ENCODE measurements at regions not wholly inside any gene's neighbourhood (a gene's known extent, or its start where the extent isn't known, plus 50 kb on each side); places are given as distances from the start of the nearest gene placed in this dataset.

DNA sequence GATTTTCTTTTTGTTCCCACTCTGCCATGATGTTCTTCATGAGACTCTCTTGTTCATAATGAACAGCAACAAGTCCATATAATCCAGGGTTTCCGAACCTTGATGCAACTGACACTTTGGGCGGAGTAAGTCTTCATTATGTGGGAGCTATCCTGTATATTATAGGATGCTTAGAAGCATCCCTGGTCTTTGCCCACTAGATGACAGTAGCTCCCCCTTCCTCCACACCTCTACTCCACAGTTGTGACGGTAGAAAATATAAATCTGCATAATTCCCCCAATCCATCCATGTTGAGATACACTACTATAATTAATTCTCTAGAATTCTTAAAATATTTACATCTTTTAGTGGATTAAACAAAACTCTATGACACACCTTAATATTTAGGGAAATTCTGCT is 482.2 kb upstream of the CELF4 start:
- DNase-seq = no peak

DNA sequence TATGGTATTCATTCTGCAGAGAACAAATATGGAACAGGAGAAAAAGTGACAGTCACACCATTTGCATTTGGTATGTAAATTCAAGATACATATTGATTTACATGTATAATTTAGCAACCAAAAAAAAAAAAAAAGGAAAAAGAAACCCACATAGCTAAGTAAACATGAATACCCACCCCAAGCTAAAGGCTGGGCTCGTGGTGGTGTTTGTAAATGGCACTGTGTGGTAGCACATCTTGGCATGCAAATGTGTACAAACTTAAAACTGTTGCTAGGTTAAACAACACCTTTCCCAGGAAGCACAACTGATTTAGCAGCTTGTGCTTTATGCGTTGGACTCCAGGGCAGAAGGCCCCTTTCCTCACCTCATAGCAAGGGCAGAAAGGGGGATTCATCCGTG is 481.1 kb upstream of the CELF4 start:
- no peak for DNase-seq

DNA sequence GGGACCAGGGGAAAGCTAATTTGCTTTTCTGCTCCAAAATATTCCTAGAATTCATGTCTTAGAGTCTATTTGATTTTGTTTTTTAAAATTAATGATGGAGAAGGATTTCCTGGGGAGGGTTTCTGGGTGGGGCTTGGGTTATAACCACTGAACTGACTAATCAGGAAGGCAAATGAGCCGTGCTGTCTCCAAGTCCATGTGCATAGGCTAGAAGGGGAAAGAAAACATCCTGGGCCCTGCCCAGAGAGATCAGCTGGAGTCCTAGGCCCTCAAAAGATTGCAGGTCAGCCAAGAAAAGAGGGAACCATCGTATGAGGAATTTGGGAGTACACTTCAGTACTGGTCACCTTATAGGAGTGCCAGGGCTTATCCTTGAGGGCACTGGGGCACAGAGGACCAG is 480.2 kb upstream of the CELF4 start:
- DNase-seq = no peak

DNA sequence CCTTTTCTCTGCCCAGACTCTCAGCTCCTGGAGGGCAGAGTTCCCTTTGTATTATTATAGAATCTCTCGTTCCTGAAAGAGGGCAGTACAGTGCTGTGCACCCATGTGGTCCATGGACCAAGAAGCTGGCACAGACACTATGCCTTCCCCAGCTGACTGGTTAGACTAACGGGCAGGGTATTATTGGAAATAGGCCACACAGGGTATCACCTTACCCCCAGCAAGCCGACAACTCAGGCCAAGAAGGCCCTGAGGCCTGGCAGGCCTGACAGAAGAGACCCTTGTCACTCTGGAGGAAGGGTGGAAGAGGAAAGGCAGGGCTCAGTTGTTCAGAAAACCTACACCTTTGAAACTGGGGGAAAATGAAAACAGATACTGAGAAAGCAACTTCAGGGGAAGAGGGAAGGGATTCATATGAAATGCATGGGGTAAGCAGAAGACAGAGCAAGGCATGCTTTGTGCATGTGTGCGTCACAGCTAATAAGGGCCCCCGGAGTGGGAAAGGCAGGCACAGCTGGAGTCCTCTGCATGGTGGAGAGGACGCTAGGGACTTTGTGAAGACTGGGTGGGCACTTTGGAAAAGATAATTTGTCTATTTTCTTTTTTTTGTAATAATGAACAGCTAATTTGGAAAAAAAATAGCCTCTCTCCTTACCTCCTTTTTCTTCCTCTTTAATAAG is 476.8 kb upstream of the CELF4 start:
- no peak for DNase-seq

DNA sequence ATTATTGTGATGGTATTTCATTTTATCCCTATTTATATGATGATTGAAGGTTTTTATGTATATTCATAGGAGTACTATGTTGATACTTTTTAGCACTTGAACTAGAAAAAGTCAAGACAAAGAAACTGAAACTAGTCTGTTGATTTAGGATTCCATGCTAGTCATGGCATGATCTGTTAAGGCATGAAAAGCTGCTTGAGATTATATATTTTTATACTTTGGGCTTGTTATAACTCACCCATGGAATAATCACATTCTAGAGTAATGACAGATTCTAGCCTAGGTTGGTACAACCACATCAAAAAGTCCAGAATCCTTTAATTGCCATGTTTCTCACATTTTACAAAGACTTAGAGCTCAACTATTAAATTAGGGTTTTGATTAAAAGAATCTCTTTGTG is 472.6 kb upstream of the CELF4 start:
- DNase-seq = no peak

DNA sequence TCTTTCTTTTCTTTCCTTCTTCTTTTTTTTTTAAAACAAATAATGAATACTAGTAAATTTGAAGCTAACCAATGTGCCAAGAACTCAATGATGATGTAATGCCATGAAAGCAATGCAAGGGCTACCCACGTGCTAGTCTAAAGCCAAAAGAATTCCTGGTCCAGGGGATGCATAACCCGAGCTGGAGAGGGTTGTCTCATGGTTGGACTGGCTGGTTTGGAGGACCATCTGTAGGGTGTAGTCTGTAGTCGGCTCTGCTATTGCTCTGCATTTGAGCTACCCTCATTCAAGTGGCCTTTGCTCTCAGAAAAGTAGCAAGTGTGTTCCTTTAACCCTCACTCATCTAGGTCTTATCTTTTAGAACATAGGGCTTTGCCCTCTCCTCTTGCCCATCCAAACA is 469.6 kb upstream of the CELF4 start:
- DNase-seq = no peak

DNA sequence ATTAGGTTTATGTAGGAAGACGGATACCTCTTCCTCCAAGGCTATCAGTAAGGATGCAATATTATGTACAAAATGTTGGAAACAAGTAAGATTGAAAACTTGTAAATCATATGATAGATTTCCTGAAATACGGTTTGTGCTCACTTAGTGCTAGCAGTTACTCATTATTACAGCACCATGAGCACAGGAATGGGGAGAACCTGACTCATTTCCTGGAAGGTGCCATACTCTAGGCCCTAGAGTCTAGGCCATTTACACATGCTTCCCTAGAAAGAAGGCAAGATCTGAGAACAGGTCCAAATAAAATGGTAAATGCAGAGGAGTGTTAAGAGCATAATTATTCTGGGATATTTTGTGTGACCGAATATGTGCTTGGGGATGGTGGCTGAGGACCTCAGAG is 467.7 kb upstream of the CELF4 start:
- no peak for DNase-seq

DNA sequence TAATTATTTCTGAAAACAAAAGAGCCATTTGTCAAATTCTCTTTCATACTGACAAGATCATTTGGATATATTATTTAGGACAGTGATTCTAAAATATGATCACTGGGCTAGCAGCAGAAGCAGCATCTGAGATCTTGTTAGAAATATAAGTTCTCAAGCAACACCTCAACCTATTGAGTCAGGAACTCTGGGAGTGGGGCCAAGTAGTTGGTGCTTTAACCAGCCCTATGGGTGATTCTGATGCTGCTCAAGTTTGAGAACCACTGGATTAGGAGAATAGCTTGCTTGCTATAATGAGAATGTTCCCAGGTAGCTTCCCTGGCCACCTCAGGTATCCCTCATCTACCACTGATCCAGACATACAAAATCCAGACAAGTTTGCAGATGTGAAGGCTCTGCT is 466.9 kb upstream of the CELF4 start:
- DNase-seq = no peak

DNA sequence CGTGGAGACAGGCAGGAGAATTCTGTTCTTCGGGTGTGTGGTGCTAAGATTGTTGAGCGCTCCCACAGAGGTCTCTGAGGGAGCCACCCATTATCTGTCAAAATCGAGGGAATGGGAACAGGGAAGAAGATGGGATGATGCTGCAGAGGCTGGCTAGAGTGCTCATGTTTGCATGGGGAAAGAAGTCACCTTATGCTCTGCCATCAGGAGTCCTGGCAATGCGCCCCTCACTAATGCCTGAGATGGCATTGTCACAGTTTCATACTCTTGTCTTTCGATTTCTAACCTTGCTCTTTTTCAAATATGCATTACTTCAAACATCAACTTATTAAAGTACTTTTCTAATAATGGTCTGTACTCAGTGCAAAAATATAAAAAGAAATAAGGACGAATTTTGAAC is 463.3 kb upstream of the CELF4 start:
- DNase-seq = no peak

DNA sequence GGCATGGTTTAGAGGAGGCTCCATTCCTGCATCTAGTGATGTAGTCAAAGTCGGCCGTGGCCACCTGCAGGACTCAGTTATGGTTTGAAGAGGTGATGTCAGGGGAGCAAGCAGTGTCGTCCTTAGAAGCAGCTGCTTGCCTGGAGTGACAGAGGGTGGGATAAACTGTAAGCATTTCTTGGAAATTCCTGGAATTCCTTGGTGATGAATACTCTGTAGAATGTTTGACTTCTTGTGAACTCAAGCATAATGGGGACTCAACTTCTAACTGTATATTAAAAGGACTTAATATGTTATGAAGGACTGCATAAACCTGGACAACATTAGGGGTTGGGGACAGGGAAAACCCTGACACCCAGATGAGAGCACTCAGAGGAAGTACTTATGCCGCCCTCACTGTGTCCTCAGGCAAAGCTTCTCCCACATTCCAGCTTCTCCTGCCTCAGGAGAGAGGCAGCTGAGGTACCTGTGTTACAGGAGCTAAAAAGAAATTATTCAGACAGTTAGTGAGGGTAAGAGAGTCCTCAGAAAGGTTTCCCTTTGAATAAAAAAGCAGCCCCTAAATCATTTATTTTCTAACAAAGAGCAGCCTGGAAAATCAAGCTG is 459.9 kb upstream of the CELF4 start:
- DNase-seq = no peak

DNA sequence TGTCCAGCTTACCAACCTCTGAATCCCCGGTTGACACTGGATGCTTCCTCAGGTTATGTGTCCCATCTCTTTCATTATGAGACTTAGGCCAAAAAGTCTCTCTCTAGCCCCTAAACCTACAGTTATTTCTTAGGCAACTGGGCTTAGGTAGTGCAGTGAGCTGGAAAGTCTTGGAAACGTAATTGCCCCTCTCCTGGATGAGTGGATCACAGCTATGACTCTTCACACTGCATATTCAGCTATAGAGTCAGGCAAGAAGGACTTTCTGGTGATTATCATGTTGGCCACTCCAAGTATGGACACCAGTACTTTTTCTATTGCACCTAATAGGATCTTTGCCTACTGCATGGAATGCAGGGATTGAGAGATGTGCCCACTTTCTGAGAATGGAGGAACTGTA is 458.3 kb upstream of the CELF4 start:
- no peak for DNase-seq

DNA sequence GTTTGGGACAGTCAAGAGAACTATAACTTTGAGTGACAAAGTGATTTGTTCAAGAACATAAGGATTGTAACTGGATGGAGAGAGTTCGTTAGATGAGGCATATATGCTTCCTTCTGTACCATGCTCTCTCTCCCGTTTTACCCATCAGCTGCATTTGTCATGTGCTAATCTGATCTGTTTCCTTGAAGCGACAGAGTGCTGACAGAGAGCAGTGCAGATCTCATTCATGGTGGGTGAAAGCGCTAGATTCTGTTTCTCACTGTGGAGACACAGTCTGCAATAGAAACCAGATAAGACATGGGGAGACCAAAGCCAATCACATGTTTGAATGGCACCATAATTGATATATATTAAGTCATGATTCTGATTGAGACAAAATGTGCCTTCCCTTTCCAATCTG is 456.6 kb upstream of the CELF4 start:
- DNase-seq = no peak

DNA sequence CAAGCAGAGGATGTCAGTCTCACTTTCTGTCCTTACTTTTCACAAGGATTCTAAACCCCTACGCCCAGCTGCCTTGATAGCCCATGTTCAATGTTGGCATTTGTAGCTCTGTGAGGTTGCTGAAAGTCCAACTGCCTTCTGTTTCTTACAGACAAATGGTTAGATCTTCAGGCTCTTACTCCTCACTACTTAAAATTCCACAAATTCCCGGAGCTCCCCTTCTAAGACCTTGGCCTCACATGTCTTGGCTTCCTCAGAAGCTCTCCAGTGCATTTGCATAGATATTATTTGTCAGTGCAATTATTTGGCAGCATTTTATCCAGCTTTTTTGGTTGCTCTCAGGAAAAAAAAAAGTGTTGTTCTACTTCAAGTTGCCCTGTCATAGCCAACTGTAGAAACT is 453.7 kb upstream of the CELF4 start:
- no peak for DNase-seq

DNA sequence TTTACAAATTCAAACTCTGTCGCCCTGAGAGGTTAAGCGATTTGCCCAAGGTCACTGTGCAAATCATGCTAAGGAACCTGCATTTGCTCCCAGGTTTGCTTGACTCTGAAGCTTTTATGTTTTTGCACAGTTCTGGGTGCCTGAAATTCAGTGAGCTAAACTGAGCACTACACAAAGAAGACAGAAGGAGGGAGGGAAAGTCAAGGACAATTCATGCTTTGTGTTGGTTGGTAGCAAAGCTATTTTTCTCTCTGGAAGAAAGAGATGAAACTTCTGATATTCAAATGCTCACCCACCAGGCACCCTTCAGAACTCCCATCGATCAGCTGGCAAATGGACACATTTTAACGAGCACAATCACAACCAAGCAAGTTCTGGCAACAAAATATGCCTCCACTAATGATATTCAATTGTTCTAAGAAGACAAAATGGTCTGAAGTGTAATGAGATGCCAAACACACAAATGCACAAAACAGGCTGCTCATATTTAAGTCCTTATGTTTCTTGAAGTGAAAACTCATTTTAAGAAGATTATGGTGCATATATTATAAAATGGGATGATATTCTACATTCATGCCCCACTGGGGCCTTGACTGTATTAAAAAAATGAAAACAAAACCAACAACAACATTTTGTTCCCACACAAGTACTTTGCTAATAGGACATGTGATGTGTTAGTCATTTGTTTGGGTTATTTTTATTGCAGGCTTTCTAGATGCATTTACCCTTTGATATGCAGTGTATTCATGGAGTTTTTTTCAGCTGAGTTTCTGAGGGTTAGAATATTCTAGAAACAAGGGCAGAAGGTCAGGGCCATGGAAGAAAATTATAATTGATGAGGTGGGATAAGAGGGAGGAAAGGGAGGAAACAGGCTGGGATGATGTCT is 445.6 kb upstream of the CELF4 start:
- DNase-seq = no peak

DNA sequence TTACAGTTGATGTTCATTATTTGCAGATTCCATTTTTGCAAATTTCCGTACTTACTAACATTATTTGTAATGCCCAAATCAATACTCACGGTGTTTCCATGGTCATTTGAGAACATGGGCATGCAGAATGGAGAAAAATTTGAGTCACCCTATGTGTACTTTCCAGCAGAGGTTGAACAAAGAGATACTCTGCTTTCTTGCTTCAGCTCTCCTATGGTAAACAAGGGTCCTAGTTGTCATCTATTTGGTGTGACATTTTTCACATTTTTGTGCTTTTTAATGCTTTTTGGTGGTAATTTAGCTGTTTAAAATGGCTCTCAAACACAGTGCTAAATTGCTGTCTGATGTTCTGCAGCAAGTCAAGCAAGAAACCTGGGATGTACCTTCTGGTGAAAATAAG is 444.4 kb upstream of the CELF4 start:
- DNase-seq = no peak

DNA sequence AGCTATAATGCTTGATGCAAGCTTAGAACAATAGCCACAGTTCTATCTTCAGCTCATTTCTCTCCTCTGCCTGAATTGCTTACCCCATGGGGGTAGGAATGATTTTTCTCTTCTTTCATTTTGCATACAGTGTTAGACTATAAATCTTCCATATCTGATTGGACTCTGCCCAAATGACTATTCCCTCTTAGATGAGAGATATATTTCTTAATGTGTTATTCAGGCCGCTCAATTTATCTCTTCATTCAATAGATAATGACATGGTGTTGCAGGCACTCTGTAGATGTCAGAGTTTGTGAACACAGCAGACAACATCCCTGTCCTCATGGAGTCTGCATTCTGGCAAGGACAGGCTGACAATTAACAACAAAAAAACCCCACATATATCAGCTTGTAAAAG is 443.7 kb upstream of the CELF4 start:
- DNase-seq = no peak

DNA sequence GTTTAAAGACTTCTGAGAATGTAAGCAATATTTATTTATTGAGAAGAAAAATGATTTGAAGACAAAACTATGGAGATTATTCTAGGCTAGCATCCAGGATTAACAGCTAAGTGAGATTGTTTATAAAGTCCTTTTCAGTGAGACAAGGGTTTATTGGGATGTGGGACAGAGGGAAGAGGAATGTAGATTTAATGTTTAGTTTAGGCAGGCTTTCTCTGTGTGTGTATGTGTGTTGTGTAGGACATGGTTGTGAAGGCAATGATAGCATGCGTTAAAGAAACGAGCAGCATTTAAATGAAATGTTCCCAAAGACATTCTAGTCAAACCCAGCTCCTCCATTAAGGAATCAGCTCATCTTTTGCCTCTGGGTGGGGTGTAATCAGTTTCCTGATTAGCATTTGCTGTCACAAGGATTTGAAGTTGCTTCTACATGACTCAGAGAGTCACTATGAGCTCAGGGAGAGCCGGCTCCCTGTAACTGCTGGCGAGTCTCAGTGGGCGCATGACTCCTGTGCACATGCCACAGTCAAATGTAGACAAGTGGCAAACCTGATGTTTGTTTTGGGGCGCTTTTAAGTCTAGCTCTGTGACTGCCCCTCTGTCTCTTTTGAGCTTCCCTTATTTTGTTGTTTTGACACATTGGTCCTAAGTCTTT is 442.2 kb upstream of the CELF4 start:
- no peak for DNase-seq

DNA sequence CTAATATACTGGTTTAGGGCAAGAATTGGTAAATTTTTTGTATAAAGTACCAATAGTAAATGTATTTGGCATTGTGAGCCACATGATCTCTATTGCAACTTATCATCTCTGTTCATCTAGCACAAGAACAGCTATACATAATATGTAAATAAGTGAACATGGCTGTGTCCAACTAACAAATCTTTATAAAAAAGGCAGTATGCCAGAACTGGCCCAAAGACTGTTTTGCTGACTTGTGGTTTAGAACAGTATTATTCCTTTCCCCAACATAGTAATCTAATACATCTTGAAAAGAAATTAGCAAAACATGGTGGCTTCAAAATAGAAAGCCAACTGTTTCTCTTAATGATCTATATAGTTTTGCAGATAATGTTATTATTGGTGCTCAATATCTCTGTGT is 441.4 kb upstream of the CELF4 start:
- DNase-seq = no peak

DNA sequence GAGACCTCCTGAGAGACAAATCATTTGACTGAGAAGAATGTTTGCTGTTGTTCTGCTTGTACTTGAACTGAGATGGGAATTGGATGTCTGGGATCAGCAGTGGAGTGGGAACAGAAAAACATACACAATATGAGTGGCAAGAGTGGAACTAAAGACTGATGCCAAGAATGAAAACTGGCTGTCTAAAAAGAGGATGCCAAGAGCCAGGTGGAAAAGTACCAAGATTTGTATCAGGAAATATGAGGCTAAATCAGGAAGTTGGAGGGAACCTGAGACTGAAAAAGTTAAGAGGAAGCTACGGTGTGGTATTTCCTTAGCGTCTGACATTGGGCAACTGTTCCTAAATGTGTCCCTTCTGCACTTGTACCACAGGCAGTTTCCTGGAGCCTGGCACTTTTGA is 440.9 kb upstream of the CELF4 start:
- peak; percentile 60 for DNase-seq

DNA sequence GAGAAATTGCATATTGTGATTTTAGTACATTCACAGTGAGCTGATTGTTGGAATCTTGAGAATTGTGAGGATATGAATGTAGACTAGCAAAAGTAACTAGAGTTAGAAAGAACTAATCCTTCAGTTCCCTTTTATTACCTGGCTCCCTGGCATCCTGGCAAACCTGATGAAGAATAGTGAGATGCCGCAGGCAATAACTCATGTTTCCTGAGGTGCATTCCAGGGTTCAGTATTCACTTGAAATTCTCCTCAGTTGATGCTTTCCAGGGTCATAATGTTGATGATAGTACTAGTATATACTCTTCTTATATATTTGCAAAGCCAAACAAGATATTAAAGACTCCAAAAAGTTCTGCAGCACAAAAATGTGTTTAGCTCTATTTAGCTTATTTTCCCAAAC is 432.1 kb upstream of the CELF4 start:
- DNase-seq = no peak

DNA sequence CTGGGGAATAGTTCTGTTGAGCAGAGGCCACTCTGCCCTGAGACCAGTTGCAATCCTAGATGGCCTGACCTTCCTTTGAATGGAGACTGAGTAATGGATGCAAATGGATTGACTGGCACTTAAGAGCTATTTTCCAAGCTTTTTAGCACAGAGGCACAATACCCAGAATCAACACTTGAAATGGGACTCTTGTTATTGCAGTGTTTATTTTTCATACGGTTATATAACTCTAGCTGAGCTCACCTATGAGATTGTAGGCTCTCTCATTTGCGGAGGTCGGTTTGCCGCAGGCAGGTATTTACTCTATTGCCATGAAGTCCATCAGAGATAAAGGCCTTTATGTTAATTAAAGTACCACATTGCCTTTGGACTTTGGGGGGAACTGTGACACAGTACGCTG is 422.3 kb upstream of the CELF4 start:
- DNase-seq = no peak

DNA sequence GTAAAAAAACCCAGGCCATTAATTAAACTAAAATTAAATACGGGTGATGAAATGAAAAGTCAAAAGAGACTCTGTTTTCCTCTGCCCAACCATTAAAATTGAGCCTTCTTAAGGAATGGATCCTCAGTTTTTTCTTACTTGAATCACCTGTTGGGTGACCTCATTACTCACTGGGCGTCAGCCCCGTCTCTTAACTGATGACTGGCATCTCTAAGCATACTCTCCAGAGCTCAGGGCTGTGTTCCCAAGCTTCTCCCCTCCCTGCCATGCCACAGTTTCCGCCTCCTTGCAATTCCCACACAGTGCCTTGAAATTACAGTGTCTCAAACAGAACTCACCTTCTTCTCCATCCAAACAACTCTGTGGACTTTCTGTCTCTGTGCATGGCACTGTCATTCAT is 421.1 kb upstream of the CELF4 start:
- no peak for DNase-seq

DNA sequence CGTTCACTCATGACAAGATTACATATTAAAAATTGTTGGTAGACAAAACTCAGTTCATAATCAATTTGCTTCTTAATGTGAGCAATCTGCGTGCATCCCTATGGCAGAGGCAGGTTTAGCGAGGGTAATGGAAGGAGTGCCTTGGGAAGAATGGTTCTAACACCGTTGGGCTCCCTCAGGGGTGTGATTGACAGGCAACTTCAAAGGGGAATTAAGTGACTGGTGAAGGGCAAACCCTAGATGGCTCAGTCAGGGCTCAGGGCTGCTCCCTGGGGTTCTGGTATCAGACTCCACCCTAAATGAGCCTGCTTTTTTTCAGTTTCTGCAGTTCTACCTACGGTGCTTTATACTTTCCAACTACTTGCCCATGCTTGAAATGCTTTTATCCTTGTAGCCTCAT is 419.5 kb upstream of the CELF4 start:
- no peak for DNase-seq

DNA sequence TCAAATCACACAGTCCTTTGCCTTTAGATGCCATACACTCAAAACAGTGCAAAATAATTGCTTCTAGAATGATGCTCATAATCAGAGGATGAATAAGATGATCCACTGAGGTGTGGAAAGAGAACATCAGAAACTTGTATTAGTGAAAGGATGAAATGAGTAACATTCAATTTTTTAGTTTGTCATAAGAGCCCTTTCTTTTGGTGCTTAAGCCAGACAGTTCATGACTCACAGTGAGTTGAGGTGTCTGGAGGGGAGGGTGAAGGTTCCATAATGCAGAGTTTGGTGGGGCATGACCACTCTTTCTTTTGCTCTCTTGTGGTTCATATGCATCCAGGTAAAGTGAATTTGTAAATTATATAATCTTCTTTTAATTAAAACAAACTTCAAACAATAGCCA is 415.0 kb upstream of the CELF4 start:
- no peak for DNase-seq

Data from GDM1 (cell line).